BJ (cell line): ENCODE measurements at regions not wholly inside any gene's neighbourhood (a gene's known extent, or its start where the extent isn't known, plus 50 kb on each side); places are given as distances from the start of the nearest gene placed in this dataset.

ENCODE experiments used
- CTCF ChIA-PET: fragments of 350-600 bp; formaldehyde crosslinking; extraction: SDS; loops from one replicate; lab custom pipeline; 2021; ENCODE audit warnings: antibody characterized with exemption, inconsistent platforms; lab: Yijun Ruan, JAX
- POLR2A ChIA-PET: fragments of 300-600 bp; sonication (Branson Sonifier 250); formaldehyde crosslinking; extraction: SDS; loops from one replicate; lab custom pipeline; 2021; ENCODE audit warnings: antibody characterized with exemption; lab: Charles Lee
- DNase-seq: peaks from one replicate; pipeline ENCODE4 v3.0.0-alpha.2; 2011; ENCODE audit warnings: low read depth
- H3K27me3 ChIP-seq: 2 replicates; pipeline ENCODE4 v1.6.0; 2011; ENCODE audit warnings: low read length; ENCODE audit not compliant: control insufficient read depth, insufficient read depth
- H3K36me3 ChIP-seq: 2 replicates; pipeline ENCODE4 v1.5.1; 2011; ENCODE audit warnings: low read length; ENCODE audit not compliant: control insufficient read depth, insufficient read depth
- H3K4me3 ChIP-seq: 2 replicates; pipeline ENCODE4 v1.5.1; 2011; ENCODE audit warnings: low read depth, mild to moderate bottlenecking, control low read depth, low read length
- TF ChIP-seq, protein P1 (sequence below): IDR thresholded peaks from 2 replicates; pipeline ENCODE4 v1.5.1; 2011; ENCODE audit warnings: low read depth, mild to moderate bottlenecking, control low read depth, inconsistent platforms, low read length, moderate library complexity; ENCODE audit not compliant: insufficient read depth

DNA sequence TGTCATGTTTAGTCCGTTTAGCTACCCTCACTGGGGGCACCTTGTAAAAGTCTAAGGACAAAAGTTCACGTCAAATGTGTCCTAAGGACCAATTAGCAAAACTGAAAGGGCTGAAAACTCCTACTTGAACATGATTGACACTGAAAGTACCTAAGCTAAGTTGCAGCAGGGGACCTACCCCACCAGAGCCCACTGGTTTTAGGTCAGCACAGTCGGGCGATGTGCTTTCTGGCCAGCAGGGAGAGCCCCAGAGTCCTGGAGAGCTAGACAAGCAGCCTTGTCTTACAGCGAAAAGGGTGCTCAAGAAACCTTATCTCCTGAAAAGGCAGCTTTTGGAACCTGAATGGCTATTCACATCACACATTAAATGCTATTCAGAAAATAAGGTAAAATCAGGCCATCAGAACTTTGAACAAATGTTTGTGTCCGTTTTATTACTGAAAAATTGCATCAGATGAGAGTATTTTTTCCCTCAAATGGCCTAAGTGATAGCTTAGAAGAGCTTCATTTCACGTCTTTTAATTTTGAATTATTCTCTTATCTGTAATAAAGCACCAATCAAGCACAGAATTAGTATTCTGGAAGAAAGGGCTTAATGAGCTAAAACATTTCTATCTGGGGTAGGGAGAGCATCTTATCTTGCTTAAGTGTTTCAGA, 52.2 kb upstream of the MKI67 start:
- TF ChIP-seq, protein P1, sequence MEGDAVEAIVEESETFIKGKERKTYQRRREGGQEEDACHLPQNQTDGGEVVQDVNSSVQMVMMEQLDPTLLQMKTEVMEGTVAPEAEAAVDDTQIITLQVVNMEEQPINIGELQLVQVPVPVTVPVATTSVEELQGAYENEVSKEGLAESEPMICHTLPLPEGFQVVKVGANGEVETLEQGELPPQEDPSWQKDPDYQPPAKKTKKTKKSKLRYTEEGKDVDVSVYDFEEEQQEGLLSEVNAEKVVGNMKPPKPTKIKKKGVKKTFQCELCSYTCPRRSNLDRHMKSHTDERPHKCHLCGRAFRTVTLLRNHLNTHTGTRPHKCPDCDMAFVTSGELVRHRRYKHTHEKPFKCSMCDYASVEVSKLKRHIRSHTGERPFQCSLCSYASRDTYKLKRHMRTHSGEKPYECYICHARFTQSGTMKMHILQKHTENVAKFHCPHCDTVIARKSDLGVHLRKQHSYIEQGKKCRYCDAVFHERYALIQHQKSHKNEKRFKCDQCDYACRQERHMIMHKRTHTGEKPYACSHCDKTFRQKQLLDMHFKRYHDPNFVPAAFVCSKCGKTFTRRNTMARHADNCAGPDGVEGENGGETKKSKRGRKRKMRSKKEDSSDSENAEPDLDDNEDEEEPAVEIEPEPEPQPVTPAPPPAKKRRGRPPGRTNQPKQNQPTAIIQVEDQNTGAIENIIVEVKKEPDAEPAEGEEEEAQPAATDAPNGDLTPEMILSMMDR: peak; percentile 50
- Histone ChIP-seq H3K4me3 (no peak overlapping the region), H3K27me3 (no peaks in the 10 kb centered on the region), H3K36me3 (no peaks in the 10 kb centered on the region)
- CTCF ChIA-PET: interaction anchor here (0.8 to 4.0 kb wide), 3 partner anchors 9 to 28 kb away, joined by 3 to 16 read pairs (median 3); no protein-coding TSS in a partner anchor
- POLR2A ChIA-PET: no interaction called here
- no peak for DNase-seq

DNA sequence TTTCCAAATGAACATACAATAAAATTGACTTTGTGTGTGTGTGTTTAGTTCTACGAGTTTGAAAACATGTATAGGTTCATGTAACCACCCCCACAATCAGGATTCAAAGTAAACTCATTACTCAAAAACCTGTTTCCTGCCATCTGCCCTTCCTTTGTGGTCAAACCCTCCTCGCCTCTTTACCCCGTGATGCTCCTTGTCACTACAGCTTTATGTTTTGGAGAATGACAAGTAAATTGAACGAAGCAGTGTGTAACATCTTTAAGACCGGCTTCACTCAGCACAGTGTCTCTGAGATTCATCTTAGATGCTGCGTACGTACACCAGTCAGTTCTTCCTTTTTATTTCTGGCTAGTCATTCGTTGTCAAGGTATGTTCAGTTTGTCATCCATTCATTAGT, 54.6 kb upstream of the MKI67 start:
- ChIA-PET POLR2A (no interaction called here), CTCF (interaction anchor here (1.6 kb wide), 1 partner anchor 31 kb away, joined by 7 read pairs; no protein-coding TSS in a partner anchor)
- no peaks in the 10 kb centered on the region for H3K27me3 ChIP-seq
- no peaks in the 10 kb centered on the region for H3K36me3 ChIP-seq
- TF ChIP-seq, protein P1: no peak
- no peak for DNase-seq
- H3K4me3 ChIP-seq: no peak overlapping the region

GRCh38 chr10:128185627-128186026, 59.4 kb upstream of the MKI67 start:
- TF ChIP-seq, protein P1: no peak
- Histone ChIP-seq H3K4me3 (no peak overlapping the region), H3K36me3 (no peaks in the 10 kb centered on the region), H3K27me3 (no peaks in the 10 kb centered on the region)
- CTCF ChIA-PET: interaction anchor here (4.4 kb wide), 1 partner anchor 8 kb away, joined by 16 read pairs; no protein-coding TSS in a partner anchor
- DNase-seq: no peak
- POLR2A ChIA-PET: no interaction called here

DNA sequence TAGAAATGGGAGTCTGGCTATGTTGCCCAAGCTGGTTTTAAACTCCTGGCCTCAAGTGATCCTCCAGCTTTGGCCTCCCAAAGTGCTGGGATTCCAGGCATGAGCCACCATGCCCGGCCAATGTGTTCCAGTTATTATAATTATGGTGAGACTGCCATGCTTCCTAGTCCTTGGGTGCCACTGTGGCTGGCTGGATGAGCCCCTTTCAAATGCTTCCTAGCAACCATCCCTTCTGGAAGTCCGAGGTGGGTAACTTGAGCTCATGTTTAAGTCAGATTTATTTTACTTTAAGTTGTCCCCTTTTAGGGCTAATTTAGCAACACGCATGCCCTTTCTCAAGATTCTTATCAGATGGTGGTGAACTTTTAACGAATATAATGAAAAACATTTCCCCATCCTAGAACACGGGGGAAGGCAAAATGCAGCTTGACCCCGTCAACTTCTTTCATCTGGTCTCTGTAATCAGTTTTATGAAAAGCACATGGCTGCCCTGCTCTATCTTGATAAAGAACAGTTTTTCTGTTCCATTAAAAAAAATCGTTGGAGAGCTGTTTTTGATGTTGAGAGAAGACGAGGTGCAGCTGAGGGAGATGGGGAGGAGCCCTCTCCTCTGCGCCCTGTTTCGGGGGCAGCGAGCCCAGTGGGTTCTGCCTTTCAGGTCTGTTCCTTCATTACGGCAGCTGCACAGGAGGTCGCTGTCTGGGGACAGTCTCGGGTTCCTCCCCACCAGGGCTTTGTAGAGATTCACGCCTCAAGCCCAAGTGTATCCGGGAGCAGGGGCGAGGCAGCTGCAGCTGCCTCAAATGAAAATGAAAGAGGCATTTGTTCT, 61.0 kb upstream of the MKI67 start:
- TF ChIP-seq, protein P1: no peak
- H3K27me3 ChIP-seq: no peaks in the 10 kb centered on the region
- ChIA-PET CTCF (interaction anchor here (1.6 to 4.4 kb wide), 2 partner anchors 10 to 14 kb away, joined by 4 to 16 read pairs; no protein-coding TSS in a partner anchor), POLR2A (no interaction called here)
- no peak for DNase-seq
- no peaks in the 10 kb centered on the region for H3K36me3 ChIP-seq
- no peak overlapping the region for H3K4me3 ChIP-seq

DNA sequence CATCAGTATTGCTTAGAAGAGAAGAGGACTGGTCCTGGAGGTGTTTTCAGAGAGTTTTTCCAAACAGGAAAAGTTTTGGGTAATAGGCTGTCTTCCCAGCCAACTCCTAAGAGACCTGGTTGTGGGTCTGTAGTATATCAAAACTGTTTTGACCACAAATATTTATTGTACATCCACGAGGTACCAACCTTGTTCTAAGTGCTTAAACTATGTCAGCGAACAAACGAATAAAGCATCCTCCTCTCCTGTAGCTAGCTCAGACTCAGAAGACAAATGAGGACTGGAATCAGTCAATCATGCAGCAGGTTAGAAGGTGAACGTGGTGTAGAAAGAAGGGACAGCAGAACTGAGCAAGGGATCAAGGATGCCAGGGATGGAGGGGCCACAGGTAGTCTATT, 61.6 kb upstream of the MKI67 start:
- ChIA-PET POLR2A (no interaction called here), CTCF (interaction anchor here (1.6 to 4.4 kb wide), 2 partner anchors 11 to 15 kb away, joined by 4 to 16 read pairs; no protein-coding TSS in a partner anchor)
- no peak for DNase-seq
- H3K4me3 ChIP-seq: no peak overlapping the region
- no peaks in the 10 kb centered on the region for H3K36me3 ChIP-seq
- H3K27me3 ChIP-seq: no peaks in the 10 kb centered on the region
- TF ChIP-seq, protein P1: no peak
